GM23248 (cell line): ENCODE measurements at regions not wholly inside any gene's neighbourhood (a gene's known extent, or its start where the extent isn't known, plus 50 kb on each side); places are given as distances from the start of the nearest gene placed in this dataset.

Experiments used
- EZH2 ChIP-seq: fragments of 200-600 bp; sonication (generic); IDR thresholded peaks from 2 replicates; pipeline ENCODE4 v1.6.1; 2018; ENCODE audit warnings: antibody characterized with exemption, mild to moderate bottlenecking; ENCODE audit not compliant: insufficient read depth, poor library complexity, severe bottlenecking
- EZH2phosphoT487 ChIP-seq: fragments of 200-600 bp; sonication (generic); IDR thresholded peaks from 2 replicates; pipeline ENCODE4 v1.6.1; 2018; ENCODE audit warnings: antibody characterized with exemption, moderate library complexity, mild to moderate bottlenecking, low read depth; ENCODE audit not compliant: insufficient read depth

GRCh38 chr1:91582431-91582921 lies 81.8 kb downstream of the CDC7 start:
- TF ChIP-seq EZH2phosphoT487: no peak
- TF ChIP-seq EZH2: no peak
